Calu3 (cell line): ENCODE measurements at regions not wholly inside any gene's neighbourhood (a gene's known extent, or its start where the extent isn't known, plus 50 kb on each side); places are given as distances from the start of the nearest gene placed in this dataset.

Experiments
- BruUV-seq: library from RNA; stranded (reverse); fragments of 400-500 nt; replicated peaks from 2 replicates; lab custom pipeline; 2021; lab: Mats Ljungman, UMichigan
- CTCF ChIA-PET: fragments of 300-600 bp; sonication (Branson Sonifier 250); formaldehyde crosslinking; loops from one replicate; lab custom pipeline; 2022; ENCODE audit warnings: antibody characterized with exemption; lab: Charles Lee
- DNase-seq: peaks from one replicate; pipeline ENCODE4 v3.0.0; 2022
- H3K27ac Mint-ChIP-seq: one replicate; pipeline ENCODE4 v1.8.0; 2022; ENCODE audit warnings: mixed read lengths; ENCODE audit not compliant: unreplicated experiment
- H3K27me3 Mint-ChIP-seq: one replicate; pipeline ENCODE4 v1.8.0; 2022; ENCODE audit warnings: mixed read lengths; ENCODE audit not compliant: unreplicated experiment
- H3K36me3 Mint-ChIP-seq: one replicate; pipeline ENCODE4 v1.8.0; 2022; ENCODE audit warnings: mild to moderate bottlenecking, moderate library complexity, mixed read lengths; ENCODE audit not compliant: insufficient read depth, unreplicated experiment
- H3K4me1 Mint-ChIP-seq: one replicate; pipeline ENCODE4 v1.8.0; 2022; ENCODE audit warnings: mild to moderate bottlenecking, low read depth, mixed read lengths; ENCODE audit not compliant: unreplicated experiment
- H3K4me3 Mint-ChIP-seq: one replicate; pipeline ENCODE4 v1.8.0; 2022; ENCODE audit warnings: mild to moderate bottlenecking, low read depth, moderate library complexity, mixed read lengths; ENCODE audit not compliant: unreplicated experiment
- H3K9me3 Mint-ChIP-seq: one replicate; pipeline ENCODE4 v1.8.0; 2022; ENCODE audit warnings: low read depth, mixed read lengths; ENCODE audit not compliant: unreplicated experiment
- intact Hi-C: fragments of 100-400 bp; cut with micrococcal nuclease; formaldehyde crosslinking; loops from one replicate; pipeline ENCODE4 v1.10.0; 2022; ENCODE audit not compliant: unreplicated experiment
- TF ChIP-seq, protein P1 (sequence below): fragments of 200-600 bp; IDR thresholded peaks from one replicate; pipeline ENCODE4 v1.8.0; 2022; ENCODE audit warnings: antibody characterized with exemption; ENCODE audit not compliant: unreplicated experiment

DNA sequence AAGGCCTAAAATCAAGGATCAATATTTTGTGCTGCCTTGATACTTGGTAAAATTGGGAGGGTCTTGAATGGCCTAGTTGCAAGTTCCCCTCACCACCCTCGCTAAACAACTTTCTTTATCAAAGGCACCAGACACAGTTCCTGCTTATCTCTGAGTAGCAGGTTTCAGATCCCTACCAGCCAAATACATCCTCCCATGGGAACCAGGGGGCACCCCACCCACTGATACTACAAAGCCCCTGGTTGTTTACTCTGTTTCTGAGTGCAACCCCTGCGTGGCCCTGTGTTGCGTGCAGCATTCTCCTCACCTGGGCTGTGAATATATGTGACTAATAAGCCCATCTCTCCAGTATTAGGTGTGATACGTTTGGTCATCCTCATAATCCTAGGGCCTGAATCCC lies 314.9 kb downstream of the DRD1 start:
- DNase-seq: no peak
- intact Hi-C loops: no loop called here
- CTCF ChIA-PET: no interaction called here
- no peaks in the 10 kb centered on the region for H3K27me3 Mint-ChIP-seq
- no peaks in the 10 kb centered on the region for H3K4me1 Mint-ChIP-seq
- BruUV-seq: no TSS peak
- TF ChIP-seq, protein P1, sequence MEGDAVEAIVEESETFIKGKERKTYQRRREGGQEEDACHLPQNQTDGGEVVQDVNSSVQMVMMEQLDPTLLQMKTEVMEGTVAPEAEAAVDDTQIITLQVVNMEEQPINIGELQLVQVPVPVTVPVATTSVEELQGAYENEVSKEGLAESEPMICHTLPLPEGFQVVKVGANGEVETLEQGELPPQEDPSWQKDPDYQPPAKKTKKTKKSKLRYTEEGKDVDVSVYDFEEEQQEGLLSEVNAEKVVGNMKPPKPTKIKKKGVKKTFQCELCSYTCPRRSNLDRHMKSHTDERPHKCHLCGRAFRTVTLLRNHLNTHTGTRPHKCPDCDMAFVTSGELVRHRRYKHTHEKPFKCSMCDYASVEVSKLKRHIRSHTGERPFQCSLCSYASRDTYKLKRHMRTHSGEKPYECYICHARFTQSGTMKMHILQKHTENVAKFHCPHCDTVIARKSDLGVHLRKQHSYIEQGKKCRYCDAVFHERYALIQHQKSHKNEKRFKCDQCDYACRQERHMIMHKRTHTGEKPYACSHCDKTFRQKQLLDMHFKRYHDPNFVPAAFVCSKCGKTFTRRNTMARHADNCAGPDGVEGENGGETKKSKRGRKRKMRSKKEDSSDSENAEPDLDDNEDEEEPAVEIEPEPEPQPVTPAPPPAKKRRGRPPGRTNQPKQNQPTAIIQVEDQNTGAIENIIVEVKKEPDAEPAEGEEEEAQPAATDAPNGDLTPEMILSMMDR: no peak
- no peaks in the 10 kb centered on the region for H3K36me3 Mint-ChIP-seq
- H3K27ac Mint-ChIP-seq: no peak overlapping the region
- H3K9me3 Mint-ChIP-seq: peaks cover 11% of the 10 kb centered on the region
- no peak overlapping the region for H3K4me3 Mint-ChIP-seq

DNA sequence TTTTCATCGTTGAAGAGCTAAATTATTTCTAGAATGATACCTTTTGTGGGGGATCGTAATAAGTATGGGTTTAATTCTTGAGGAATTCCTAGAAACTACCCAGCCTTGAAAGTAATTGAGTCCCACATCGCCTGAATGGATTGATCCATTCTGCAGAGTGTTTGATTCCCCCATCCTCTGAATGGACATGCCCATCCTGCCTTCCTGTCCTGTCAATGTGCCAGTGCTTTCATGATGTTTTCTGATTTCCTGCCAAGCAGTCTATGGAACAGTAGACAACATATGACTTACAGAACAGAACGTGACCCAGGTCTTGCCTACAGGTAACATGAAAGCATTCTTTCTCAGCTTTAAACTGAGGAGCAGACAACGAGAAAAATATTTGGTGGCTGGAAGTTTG lies 319.2 kb downstream of the DRD1 start:
- Mint-ChIP-seq H3K27me3 (no peaks in the 10 kb centered on the region), H3K27ac (no peak overlapping the region), H3K9me3 (peaks cover 14% of the 10 kb centered on the region), H3K4me1 (no peaks in the 10 kb centered on the region), H3K4me3 (no peak overlapping the region), H3K36me3 (no peaks in the 10 kb centered on the region)
- TF ChIP-seq, protein P1: no peak
- BruUV-seq: no TSS peak
- no peak for DNase-seq
- intact Hi-C loops: no loop called here
- CTCF ChIA-PET: no interaction called here

DNA sequence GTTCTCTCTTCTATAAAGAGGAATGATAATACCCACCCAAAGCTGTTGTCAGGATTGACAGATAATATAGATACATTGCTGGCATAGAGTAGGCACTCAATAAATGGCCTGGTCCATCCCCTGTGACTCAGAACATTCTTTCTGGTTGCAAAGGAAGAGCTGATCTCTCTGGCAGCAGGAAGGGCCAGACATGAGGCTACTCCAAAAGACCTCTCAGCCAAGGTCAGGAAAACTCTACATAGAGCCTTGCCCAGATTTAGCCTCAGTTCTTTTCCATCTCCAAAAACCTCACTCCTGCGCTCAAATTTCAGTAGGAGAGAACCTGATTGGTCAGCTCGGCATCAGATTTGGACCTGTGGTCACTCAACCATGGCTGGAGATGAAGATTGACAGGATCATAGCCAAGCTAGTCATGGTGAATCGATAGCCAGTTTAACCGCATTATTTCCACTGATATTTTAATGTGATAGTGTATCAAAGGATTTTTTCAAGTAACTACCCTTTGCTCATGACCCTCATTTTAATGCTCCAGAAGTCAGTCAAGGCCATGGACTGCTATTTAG lies 319.6 kb downstream of the DRD1 start:
- peaks cover 14% of the 10 kb centered on the region for H3K9me3 Mint-ChIP-seq

DNA sequence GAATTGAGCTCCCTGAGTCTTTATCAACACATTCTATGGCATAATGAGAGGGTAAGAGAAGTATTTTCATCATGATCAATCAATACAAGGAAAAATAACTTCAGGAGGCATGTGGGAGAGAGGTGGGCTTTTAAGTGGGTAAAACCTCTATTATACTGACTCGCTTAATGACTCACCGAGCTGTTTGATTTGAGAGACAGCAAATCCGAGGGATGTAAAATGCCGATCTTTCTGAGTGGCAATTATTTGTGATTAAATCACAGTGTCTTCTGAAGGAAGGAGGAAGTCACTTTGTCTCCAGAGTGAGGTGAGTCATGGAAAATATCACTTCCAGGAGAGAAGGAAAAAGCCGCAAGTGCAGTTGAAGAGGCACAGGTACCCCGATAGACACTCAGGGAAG lies 320.4 kb downstream of the DRD1 start:
- DNase-seq: no peak
- intact Hi-C loops: no loop called here
- H3K27me3 Mint-ChIP-seq: no peaks in the 10 kb centered on the region
- H3K4me1 Mint-ChIP-seq: no peaks in the 10 kb centered on the region
- no TSS peak for BruUV-seq
- H3K36me3 Mint-ChIP-seq: no peaks in the 10 kb centered on the region
- peaks cover 18% of the 10 kb centered on the region for H3K9me3 Mint-ChIP-seq
- H3K4me3 Mint-ChIP-seq: no peak overlapping the region
- CTCF ChIA-PET: no interaction called here
- no peak overlapping the region for H3K27ac Mint-ChIP-seq
- TF ChIP-seq, protein P1: no peak

More for the DNA sequence above, 319.6 kb downstream of the DRD1 start:
- CTCF ChIA-PET: no interaction called here
- intact Hi-C loops: no loop called here
- no peaks in the 10 kb centered on the region for H3K4me1 Mint-ChIP-seq
- DNase-seq: no peak
- no peak overlapping the region for H3K27ac Mint-ChIP-seq
- TF ChIP-seq, protein P1: no peak
- no TSS peak for BruUV-seq
- no peaks in the 10 kb centered on the region for H3K36me3 Mint-ChIP-seq
- no peak overlapping the region for H3K4me3 Mint-ChIP-seq
- no peaks in the 10 kb centered on the region for H3K27me3 Mint-ChIP-seq
